Suprapubic skin (tissue), 4 donors: ENCODE measurements at regions not wholly inside any gene's neighbourhood (a gene's known extent, or its start where the extent isn't known, plus 50 kb on each side); places are given as distances from the start of the nearest gene placed in this dataset.
"Not testable (repeated sequence)": the region's sequence is repeated elsewhere in the genome, so short reads cannot be mapped to it uniquely, and the experiment has no call there.

Source experiments
- DNase-seq, 2 donors: peaks; one replicate each; pipeline ENCODE4 v3.0.0-alpha.2; 2019; ENCODE audit warnings: low spot score in 2 of 2
- H3K27ac ChIP-seq: fragments of 200-600 bp; sonication (generic); one replicate; pipeline ENCODE4 v1.5.1; 2019
- H3K27me3 ChIP-seq: fragments of 200-600 bp; sonication (generic); one replicate; pipeline ENCODE4 v1.5.1; 2019
- H3K36me3 ChIP-seq: fragments of 200-600 bp; sonication (generic); one replicate; pipeline ENCODE4 v1.5.1; 2019
- H3K4me1 ChIP-seq: fragments of 200-600 bp; sonication (generic); one replicate; pipeline ENCODE4 v1.5.1; 2019
- H3K4me3 ChIP-seq: fragments of 200-600 bp; sonication (generic); one replicate; pipeline ENCODE4 v1.5.1; 2019; ENCODE audit warnings: mild to moderate bottlenecking
- H3K9me3 ChIP-seq: fragments of 200-600 bp; sonication (generic); one replicate; pipeline ENCODE4 v1.5.1; 2019
- CTCF ChIP-seq, 2 donors: fragments of 200-600 bp in 1 of 2; fragments of 450-650 bp in 1 of 2; sonication (generic) in 1 of 2; IDR thresholded peaks; one replicate each; pipeline ENCODE4 v1.5.1; 2016 to 2019; ENCODE audit warnings: antibody characterized with exemption in 2 of 2, mild to moderate bottlenecking in 1 of 2, moderate library complexity in 1 of 2
- EP300 ChIP-seq: sonication (generic); formaldehyde crosslinking; IDR thresholded peaks from one replicate; pipeline ENCODE4 v1.6.1; 2017; ENCODE audit warnings: antibody characterized with exemption
- POLR2A ChIP-seq, 2 donors: fragments of 450-650 bp; IDR thresholded peaks; one replicate each; pipeline ENCODE4 v1.6.1; 2017; ENCODE audit warnings: antibody characterized with exemption in 2 of 2, mild to moderate bottlenecking in 2 of 2, moderate library complexity in 2 of 2
- POLR2AphosphoS5 ChIP-seq, 3 donors: sonication (generic); formaldehyde crosslinking; IDR thresholded peaks; one replicate each; pipeline ENCODE4 v1.6.1; 2017; ENCODE audit warnings: antibody characterized with exemption in 3 of 3
- WGBS: methylation state at CpG from one replicate; pipeline ENCODE4 v1.1.5; 2018; 5-methylcytosine and 5-hydroxymethylcytosine counted together

GRCh38 chr10:52571516-52572182 lies 200.9 kb downstream of the MBL2 start:
- H3K4me1 ChIP-seq, result no peaks in the 10 kb centered on the region
- WGBS, result 89% methylated on average over 3 of the region's 3 CpGs
- H3K9me3 ChIP-seq, result no peaks in the 10 kb centered on the region
- H3K4me3 ChIP-seq, result no peak overlapping the region
- no peaks in the 10 kb centered on the region for H3K36me3 ChIP-seq
- TF ChIP-seq POLR2A (IDR thresholded peaks at IDR 0.05) (no peak), POLR2AphosphoS5 (IDR thresholded peaks at IDR 0.05) (no peak), EP300 (no peak), CTCF (IDR thresholded peaks at IDR 0.05) (no peak)
- no peaks in the 10 kb centered on the region for H3K27me3 ChIP-seq
- DNase-seq, result no peak
- H3K27ac ChIP-seq, result no peak overlapping the region

DNA sequence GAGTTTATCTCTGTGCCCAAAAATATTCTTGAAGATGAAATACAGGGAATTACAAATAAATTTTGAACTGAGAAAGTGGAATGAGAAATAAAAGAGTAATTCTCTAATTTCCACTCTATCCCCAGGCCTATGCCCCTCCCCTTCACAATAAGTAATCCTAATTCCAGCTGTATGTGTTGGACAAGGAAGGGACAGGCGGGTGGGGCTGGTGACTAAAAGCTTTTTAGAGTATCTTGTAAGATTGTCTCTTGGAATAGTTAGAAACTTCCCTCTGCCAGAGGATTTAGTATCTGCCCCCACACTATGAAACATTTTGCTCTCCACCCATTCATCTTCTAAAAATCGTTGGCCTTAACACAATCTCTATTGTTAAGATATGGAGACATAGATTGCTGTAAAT lies 199.2 kb downstream of the MBL2 start:
- H3K27ac ChIP-seq, result no peak overlapping the region
- WGBS, result 39% methylated on average over 2 of the region's 2 CpGs
- TF ChIP-seq CTCF (IDR thresholded peaks at IDR 0.05) (no peak), POLR2A (IDR thresholded peaks at IDR 0.05) (no peak), EP300 (no peak), POLR2AphosphoS5 (IDR thresholded peaks at IDR 0.05) (no peak)
- no peaks in the 10 kb centered on the region for H3K4me1 ChIP-seq
- H3K27me3 ChIP-seq, result no peaks in the 10 kb centered on the region
- no peaks in the 10 kb centered on the region for H3K9me3 ChIP-seq
- no peak for DNase-seq
- no peaks in the 10 kb centered on the region for H3K36me3 ChIP-seq
- H3K4me3 ChIP-seq, result no peak overlapping the region

GRCh38 chr10:52574697-52575096 lies 197.9 kb downstream of the MBL2 start:
- H3K27me3 ChIP-seq, result no peaks in the 10 kb centered on the region
- no peak overlapping the region for H3K27ac ChIP-seq
- H3K9me3 ChIP-seq, result no peaks in the 10 kb centered on the region
- H3K36me3 ChIP-seq, result no peaks in the 10 kb centered on the region
- TF ChIP-seq POLR2AphosphoS5 (IDR thresholded peaks at IDR 0.05) (no peak), CTCF (IDR thresholded peaks at IDR 0.05) (no peak), POLR2A (IDR thresholded peaks at IDR 0.05) (no peak), EP300 (no peak)
- 47% methylated on average over 2 of the region's 2 CpGs for WGBS
- H3K4me3 ChIP-seq, result no peak overlapping the region
- no peak for DNase-seq
- H3K4me1 ChIP-seq, result no peaks in the 10 kb centered on the region

GRCh38 chr10:52577047-52577446 lies 195.5 kb downstream of the MBL2 start:
- no peak for DNase-seq
- H3K9me3 ChIP-seq, result no peaks in the 10 kb centered on the region
- H3K27ac ChIP-seq, result no peak overlapping the region
- TF ChIP-seq POLR2A (IDR thresholded peaks at IDR 0.05), result no peak
- TF ChIP-seq EP300, result no peak
- no peak for TF ChIP-seq CTCF (IDR thresholded peaks at IDR 0.05)
- TF ChIP-seq POLR2AphosphoS5 (IDR thresholded peaks at IDR 0.05), result no peak
- 87% methylated on average over 2 of the region's 2 CpGs for WGBS
- H3K4me3 ChIP-seq, result no peak overlapping the region
- H3K36me3 ChIP-seq, result no peaks in the 10 kb centered on the region
- H3K4me1 ChIP-seq, result no peaks in the 10 kb centered on the region
- no peaks in the 10 kb centered on the region for H3K27me3 ChIP-seq

- no peaks in the 10 kb centered on the region for H3K4me1 ChIP-seq
- no peaks in the 10 kb centered on the region for H3K9me3 ChIP-seq
- no peak for DNase-seq
- H3K4me3 ChIP-seq, result no peak overlapping the region
- no peak overlapping the region for H3K27ac ChIP-seq
- WGBS, result 63% methylated on average over 5 of the region's 5 CpGs
- H3K27me3 ChIP-seq, result no peaks in the 10 kb centered on the region
- no peaks in the 10 kb centered on the region for H3K36me3 ChIP-seq
- TF ChIP-seq POLR2A (IDR thresholded peaks at IDR 0.05), result no peak
- no peak for TF ChIP-seq EP300
These were observed 193.6 kb downstream of the MBL2 start for GRCh38 chr10:52578871-52579405.

- H3K27me3 ChIP-seq, H3K4me1 ChIP-seq, DNase-seq, H3K27ac ChIP-seq, H3K4me3 ChIP-seq, H3K9me3 ChIP-seq, H3K36me3 ChIP-seq: not testable (repeated sequence)
- 98% methylated on average over 2 of the region's 2 CpGs for WGBS
These were observed 190.9 kb downstream of the MBL2 start for GRCh38 chr10:52581636-52582035.
